ENCODE measurements at regions not wholly inside any gene's neighbourhood (a gene's known extent, or its start where the extent isn't known, plus 50 kb on each side); places are given as distances from the start of the nearest gene placed in this dataset.
"Not testable (repeated sequence)": the region's sequence is repeated elsewhere in the genome, so short reads cannot be mapped to it uniquely, and the experiment has no call there.

DNA sequence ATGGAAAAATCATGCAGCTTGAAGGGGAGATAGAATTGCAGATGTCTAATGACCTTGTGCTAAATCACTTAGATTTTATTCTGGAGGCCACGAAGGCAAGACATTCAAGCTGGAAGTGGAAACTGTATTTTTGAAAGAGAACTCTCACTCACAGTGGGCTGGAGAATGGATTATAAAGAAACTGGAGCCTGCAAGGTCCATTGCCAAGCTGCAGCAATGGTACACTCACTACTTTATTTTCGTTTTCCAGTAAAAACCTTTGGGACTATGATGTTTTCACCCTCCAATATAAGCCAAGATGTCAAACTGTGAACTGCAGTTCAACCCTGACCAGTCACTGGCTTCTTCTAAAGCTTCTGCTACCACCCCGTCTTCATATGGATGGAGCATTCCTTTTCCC is 62.0 kb downstream of the SKIDA1 start:
- no peak for DNase-seq (ENCODE audit: extremely low read depth, low read depth, low spot score)

DNA sequence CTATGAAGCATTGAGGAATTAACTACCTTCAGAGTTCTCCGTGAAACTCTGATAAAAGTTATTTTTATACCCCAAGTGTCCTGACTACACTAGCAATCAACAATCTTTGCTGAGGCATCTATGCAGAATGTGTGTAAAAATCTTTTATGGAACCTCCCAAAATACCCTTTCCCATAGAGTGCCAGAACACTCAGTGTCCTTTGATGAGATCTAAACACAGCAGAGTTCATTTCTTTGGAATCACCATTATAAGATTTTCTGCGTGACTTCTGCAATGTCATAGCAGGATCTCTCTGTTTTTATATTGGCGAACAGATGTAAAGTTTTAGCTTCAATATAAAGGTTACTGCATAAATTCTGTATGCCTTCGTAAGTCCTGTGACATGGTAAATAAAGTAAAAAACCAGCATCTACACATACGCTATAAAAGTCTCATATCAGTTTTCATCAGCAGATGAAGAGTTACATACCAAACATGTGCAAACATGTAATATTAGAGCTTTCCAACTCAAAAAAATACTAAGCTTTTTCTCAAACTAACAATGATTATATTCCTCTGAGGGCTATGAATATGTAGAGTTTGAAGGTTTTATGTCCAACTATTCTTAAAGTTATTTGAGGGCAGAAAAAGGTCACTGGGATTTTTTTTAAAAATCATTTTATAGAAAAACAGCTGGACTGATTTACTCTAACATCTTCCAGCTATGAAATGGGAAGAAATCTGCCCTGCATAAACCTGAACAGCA is 67.2 kb downstream of the SKIDA1 start:
- no peak for DNase-seq (ENCODE audit: extremely low read depth, low read depth, low spot score)

- no peak for DNase-seq (ENCODE audit: extremely low read depth, low read depth, low spot score)
Measured at GRCh38 chr10:21456160-21456559, 69.3 kb downstream of the SKIDA1 start.

GRCh38 chr10:21452203-21452602 is 73.3 kb downstream of the SKIDA1 start:
- DNase-seq (ENCODE audit: extremely low read depth, low read depth, low spot score), result no peak

- DNase-seq (ENCODE audit: extremely low read depth, low read depth, low spot score), result no peak
Measured at GRCh38 chr10:21449288-21449966, 76.1 kb downstream of the SKIDA1 start.

DNA sequence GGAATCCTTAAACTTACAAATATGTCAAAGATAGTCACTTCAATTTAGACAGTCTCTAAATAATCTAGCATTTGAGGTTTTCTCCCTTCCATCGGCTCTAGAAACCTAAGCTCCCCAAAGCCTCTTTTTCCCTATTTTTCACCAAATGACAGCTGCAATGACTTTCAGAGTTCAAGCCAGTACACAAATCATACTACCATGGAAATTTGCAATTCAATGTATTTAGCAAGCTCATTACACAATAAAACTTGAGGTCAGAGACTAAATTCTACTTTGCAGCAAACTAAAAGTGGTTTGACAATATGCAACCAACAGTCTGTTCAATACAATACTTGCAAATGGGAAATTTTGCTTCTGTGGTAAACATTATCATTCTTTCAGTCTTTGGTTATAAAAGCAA is 80.3 kb downstream of the SKIDA1 start:
- no peak for DNase-seq (ENCODE audit: extremely low read depth, low read depth, low spot score)

- DNase-seq (ENCODE audit: extremely low read depth, low read depth, low spot score), result no peak
Measured at GRCh38 chr10:21441625-21442024, 83.9 kb downstream of the SKIDA1 start.

DNA sequence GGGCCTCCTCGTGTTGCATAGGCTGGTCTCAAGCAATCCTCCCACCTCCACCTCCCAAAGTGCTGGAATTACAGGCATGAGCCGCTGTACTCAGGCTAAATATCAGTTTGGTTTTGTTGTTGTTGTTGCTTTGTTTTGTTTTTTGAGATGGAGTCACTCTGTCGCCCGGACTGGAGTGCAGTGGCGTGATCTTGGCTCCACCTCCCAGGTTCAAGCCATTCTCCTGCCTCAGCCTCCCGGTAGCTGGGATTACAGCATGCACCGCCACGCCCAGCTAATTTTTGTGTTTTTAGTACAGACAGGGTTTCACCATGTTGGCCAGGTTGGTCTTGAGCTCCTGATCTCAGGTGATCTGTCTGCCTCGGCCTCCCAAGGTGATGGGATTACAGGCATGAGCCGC is 86.6 kb downstream of the SKIDA1 start:
- DNase-seq (ENCODE audit: extremely low read depth, low read depth, low spot score), result not testable (repeated sequence)

- DNase-seq (ENCODE audit: extremely low read depth, low read depth, low spot score), result no peak
Measured at GRCh38 chr10:21437770-21438382, 87.6 kb downstream of the SKIDA1 start.

- DNase-seq (ENCODE audit: extremely low read depth, low read depth, low spot score), result no peak
Measured at GRCh38 chr10:21432266-21432665, 93.2 kb downstream of the SKIDA1 start.

GRCh38 chr10:21431799-21432198 is 93.7 kb downstream of the SKIDA1 start:
- no peak for DNase-seq (ENCODE audit: extremely low read depth, low read depth, low spot score)

DNA sequence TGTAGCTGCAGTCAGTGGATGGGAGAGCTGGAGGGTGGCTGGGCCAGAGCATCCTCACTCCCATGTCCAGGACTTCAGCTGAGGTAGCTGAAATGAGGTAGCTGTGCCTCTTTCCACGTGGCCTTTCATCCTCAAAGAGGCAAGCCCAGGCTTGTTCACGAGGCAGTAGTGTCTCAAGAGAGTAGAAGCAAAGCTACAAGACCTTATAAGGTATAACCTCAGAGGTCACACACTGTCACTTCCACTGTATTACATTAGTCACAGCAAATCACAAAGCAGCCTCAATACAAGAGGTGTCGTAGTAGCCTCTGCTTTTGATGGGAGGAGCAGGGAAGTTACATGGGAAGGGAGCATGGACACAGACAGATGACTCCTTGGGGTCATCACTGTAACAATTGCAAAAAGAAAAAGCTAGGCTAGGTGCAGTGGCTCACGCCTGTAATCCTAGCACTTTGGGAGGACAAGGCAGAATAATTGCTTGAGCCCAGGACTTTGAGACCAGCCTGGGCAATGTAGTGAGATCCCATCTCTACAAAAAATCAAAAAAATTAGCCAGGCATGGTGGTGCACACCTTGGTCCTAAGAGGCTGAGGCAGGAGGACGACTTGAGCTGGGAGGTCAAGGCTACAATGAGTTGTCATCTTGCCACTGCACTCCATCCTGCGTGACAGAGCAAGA is 97.5 kb downstream of the SKIDA1 start:
- no peak for DNase-seq (ENCODE audit: extremely low read depth, low read depth, low spot score)

- DNase-seq (ENCODE audit: extremely low read depth, low read depth, low spot score), result no peak
Measured at GRCh38 chr10:21424459-21424861, 101.0 kb downstream of the SKIDA1 start.

GRCh38 chr10:21423850-21424249 is 101.6 kb downstream of the SKIDA1 start:
- DNase-seq (ENCODE audit: extremely low read depth, low read depth, low spot score), result no peak

DNA sequence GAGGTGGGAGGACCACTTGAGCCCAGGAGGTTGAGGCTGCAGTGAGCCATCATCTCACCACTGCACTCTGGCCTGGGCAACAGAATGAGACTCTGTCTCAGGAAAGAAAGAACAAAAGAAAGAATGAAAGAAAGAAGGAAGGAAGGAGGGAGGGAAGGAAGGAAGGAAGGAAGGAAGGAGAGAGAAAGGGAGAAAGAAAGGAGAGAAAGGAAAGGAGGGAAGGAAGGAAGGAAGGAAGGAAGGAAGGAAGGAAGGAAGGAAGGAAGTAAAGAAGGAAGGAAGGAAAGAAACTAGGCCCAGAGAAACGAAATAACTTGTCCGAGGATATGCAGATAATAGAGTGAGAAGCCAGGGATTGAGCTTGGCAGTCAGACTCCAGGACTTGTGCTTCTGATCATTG is 102.1 kb downstream of the SKIDA1 start:
- no peak for DNase-seq (ENCODE audit: extremely low read depth, low read depth, low spot score)

DNA sequence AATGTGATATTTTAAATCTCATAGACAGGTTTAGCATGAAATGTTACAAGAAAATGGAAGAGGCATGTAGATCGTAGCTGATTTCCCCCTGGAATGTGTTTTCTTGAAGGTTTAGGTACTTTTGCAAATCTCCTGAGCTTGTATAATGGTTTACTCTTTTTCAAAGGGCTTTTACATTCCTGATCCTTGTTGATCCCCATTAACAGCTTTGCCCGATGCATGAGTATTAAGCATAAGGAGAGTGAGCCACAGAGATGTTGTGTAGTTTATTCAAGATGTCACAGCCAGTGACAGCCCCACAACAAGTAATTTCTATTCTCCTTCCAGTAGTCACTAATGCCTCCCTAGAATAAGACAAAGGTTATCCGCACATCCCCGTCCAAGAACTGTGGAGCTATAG is 103.7 kb downstream of the SKIDA1 start:
- no peak for DNase-seq (ENCODE audit: extremely low read depth, low read depth, low spot score)

DNA sequence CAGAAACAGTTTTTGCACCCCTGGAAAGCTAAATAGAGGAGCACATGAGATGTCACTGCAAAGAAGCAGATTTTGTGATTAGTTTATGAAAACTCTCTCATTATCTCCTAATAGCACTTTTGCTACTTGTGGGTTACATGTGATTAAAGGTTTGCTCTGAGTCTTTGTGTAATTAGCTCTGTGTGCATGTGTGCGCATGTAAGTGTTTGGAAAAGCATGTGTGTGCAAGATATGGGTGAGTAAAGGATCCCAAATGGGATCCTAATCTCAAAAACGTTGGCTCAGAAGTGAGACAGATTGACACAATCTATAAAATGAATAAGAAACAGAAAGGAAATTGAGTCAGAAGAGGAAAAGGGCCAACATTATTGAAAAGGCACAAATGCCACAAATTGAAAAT is 104.5 kb downstream of the SKIDA1 start:
- no peak for DNase-seq (ENCODE audit: extremely low read depth, low read depth, low spot score)

DNA sequence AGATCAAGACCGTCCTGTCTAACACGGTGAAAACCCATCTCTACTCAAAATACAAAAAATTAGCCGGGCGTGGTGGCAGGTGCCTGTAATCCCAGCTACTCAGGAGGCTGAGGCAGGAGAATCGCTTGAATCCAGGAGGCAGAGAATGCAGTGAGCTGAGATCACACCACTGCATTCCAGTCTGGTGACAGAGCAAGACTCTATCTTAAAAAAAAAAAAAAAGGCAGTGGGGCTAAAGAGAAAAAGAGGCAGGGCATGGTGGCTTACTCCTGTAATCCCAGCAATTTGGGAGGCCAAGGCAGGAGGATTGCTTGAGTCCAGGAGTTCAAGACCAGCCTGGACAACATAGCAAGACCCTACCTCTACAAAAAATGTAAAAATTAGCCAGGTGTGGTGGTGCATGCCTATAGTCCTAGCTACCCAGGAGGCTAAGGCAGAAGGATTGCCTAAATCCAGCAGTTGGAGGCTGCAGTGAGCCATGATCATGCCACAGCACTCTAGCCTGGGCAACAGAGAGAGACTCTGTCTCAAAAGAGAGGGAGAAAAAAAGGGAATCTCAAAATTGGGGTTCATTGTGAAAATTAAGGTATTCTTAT is 106.4 kb downstream of the SKIDA1 start:
- not testable (repeated sequence) for DNase-seq (ENCODE audit: extremely low read depth, low read depth, low spot score)

DNA sequence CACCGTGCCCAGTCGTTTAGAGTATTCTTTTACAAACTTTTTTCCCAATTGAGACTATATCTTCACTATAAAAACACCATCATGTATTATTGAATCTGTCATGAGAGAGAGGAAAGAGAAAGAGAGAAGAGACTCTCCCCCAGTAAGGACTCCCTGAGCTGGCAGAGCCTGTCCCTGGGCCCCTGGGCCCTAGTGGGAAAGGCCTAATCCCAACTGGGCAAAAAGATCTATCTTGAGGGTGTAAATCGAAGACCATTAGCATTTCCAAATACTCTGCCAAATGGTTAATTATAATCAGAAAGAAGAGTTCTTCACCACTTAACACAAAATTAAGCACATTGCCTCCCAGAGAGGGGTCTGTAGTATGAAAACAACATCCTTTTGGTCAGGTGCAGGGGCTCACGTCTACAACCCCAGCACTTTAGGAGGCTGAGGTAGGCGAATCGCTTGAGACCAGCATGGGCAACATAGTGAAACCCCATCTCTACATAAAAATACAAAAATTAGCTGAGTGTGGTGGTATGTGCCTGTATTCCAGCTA is 108.2 kb downstream of the SKIDA1 start:
- DNase-seq (ENCODE audit: extremely low read depth, low read depth, low spot score), result no peak

DNA sequence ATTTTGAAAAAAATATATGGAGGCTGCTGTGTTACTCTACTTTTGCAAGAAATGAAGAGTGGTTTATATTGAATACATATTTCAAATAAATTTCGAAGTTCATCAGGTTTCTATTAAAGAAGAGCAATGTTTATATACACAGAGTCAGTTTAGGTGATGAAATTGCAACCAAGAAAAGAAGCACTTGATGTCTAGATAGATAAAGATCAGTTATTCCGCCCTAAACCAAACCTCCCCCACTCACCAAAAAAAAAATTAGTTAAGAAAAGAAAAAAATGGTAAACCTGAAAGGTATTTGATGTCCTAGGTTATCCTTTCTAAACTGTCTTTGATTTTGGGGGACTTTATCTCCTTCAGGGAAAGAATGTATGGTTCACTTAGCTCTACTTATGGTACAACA is 111.8 kb downstream of the SKIDA1 start:
- no peak for DNase-seq (ENCODE audit: extremely low read depth, low read depth, low spot score)

DNA sequence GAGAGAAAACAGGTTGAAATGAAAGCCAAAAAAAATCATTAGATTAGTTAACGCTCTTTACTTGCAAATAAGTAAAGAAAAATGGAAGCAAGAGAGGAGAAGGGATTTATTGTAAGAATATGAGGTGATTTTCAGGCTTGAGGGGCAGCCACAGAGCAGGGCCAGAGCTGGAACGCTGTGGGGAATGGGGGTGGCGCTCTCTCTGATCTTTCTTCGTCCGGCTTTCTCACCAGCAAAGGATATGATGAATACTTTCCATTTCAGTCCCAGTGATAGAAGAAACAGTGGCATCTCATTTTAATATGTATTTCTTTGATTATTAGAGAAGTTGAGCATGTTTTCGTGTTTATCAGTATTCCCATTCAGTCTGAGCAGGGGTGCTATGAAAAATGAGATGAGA is 112.2 kb downstream of the SKIDA1 start:
- no peak for DNase-seq (ENCODE audit: extremely low read depth, low read depth, low spot score)
